SU-DHL-6 (cell line): ENCODE measurements at regions not wholly inside any gene's neighbourhood (a gene's known extent, or its start where the extent isn't known, plus 50 kb on each side); places are given as distances from the start of the nearest gene placed in this dataset.

Experiments used
- EZH2phosphoT487 ChIP-seq: fragments of 200-600 bp; sonication (generic), shearing (Covaris generic); conservative IDR thresholded peaks from 2 replicates; pipeline ENCODE4 v1.6.1; 2018; ENCODE audit warnings: mild to moderate bottlenecking, antibody characterized with exemption, low read length, moderate library complexity, mixed read lengths
- TF ChIP-seq, protein P1 (sequence below): fragments of 200-600 bp; sonication (generic); IDR thresholded peaks from one replicate; pipeline ENCODE4 v1.5.1; 2017; ENCODE audit warnings: antibody characterized with exemption, mild to moderate bottlenecking, low read length, moderate library complexity; ENCODE audit not compliant: insufficient read depth, poor library complexity, severe bottlenecking

DNA sequence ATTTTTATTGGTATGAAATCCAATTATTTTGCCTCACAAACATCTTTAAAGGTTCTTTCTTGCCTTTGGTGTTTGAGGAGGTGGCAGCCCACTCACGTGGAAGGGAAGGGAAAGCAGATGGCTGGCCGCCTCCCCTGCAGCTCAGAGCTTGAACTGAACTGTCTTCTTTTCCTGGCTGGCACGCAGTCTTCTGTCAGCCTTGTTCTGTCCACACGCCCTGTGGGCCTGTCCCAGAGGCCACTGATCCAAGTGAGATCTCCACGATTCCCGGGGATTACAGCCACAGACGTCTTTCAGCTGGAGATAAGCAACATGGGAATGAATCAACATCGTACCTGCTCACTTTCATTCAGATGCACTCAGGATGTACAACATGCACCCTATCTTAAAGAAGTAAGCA is 73.3 kb downstream of the TMEM18 start:
- TF ChIP-seq, protein P1, sequence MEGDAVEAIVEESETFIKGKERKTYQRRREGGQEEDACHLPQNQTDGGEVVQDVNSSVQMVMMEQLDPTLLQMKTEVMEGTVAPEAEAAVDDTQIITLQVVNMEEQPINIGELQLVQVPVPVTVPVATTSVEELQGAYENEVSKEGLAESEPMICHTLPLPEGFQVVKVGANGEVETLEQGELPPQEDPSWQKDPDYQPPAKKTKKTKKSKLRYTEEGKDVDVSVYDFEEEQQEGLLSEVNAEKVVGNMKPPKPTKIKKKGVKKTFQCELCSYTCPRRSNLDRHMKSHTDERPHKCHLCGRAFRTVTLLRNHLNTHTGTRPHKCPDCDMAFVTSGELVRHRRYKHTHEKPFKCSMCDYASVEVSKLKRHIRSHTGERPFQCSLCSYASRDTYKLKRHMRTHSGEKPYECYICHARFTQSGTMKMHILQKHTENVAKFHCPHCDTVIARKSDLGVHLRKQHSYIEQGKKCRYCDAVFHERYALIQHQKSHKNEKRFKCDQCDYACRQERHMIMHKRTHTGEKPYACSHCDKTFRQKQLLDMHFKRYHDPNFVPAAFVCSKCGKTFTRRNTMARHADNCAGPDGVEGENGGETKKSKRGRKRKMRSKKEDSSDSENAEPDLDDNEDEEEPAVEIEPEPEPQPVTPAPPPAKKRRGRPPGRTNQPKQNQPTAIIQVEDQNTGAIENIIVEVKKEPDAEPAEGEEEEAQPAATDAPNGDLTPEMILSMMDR: no peak
- no peak for TF ChIP-seq EZH2phosphoT487
